Thyroid gland (tissue), 4 donors: ENCODE measurements at regions not wholly inside any gene's neighbourhood (a gene's known extent, or its start where the extent isn't known, plus 50 kb on each side); places are given as distances from the start of the nearest gene placed in this dataset.
"Not testable (repeated sequence)": the region's sequence is repeated elsewhere in the genome, so short reads cannot be mapped to it uniquely, and the experiment has no call there.

Experiments used
- DNase-seq, 2 donors: peaks; one replicate each; pipeline ENCODE4 v3.0.0-alpha.2; 2019
- H3K27ac ChIP-seq, 3 donors: fragments of 200-600 bp; sonication (generic); 1 replicate in 2 of 3; 2 replicates in 1 of 3; pipeline ENCODE4 v1.5.1; 2016 to 2019; ENCODE audit warnings: mild to moderate bottlenecking in 1 of 3, moderate library complexity in 1 of 3
- H3K27me3 ChIP-seq: fragments of 200-600 bp; sonication (generic); one replicate; pipeline ENCODE4 v1.5.1; 2019
- H3K36me3 ChIP-seq, 2 donors: fragments of 200-600 bp; sonication (generic); one replicate each; pipeline ENCODE4 v1.5.1; 2016 to 2019
- H3K4me1 ChIP-seq, 2 donors: fragments of 200-600 bp; sonication (generic); one replicate each; pipeline ENCODE4 v1.5.1; 2017 to 2019
- H3K4me3 ChIP-seq, 3 donors: fragments of 200-600 bp; sonication (generic); replicated peaks in 1 of 3; 1 replicate in 2 of 3; 2 replicates in 1 of 3; pipeline ENCODE4 v1.5.1; 2016; ENCODE audit warnings: mild to moderate bottlenecking in 1 of 3
- H3K9me3 ChIP-seq: fragments of 200-600 bp; sonication (generic); one replicate; pipeline ENCODE4 v1.5.1; 2017
- CTCF ChIP-seq, 6 experiments: fragments of 200-600 bp in 3 of 6; fragments of 450-650 bp in 3 of 6; sonication (generic) in 3 of 6; IDR thresholded peaks; one replicate each; pipeline ENCODE4 v1.5.1; 2016 to 2019; ENCODE audit warnings: antibody characterized with exemption in 6 of 6, mild to moderate bottlenecking in 2 of 6, inconsistent platforms in 1 of 6, moderate library complexity in 1 of 6
- POLR2A ChIP-seq, 2 donors: fragments of 450-650 bp; IDR thresholded peaks; one replicate each; pipeline ENCODE4 v1.6.1; 2017; ENCODE audit warnings: antibody characterized with exemption in 2 of 2, mild to moderate bottlenecking in 2 of 2, moderate library complexity in 1 of 2
- WGBS, 2 donors: methylation state at CpG; one replicate each; pipeline ENCODE4 v1.1.5; 2017; 5-methylcytosine and 5-hydroxymethylcytosine counted together
- intact Hi-C: fragments of 100-400 bp; cut with DNase I; formaldehyde crosslinking; loops from one replicate; pipeline ENCODE4 v1.15.1; 2023

DNA sequence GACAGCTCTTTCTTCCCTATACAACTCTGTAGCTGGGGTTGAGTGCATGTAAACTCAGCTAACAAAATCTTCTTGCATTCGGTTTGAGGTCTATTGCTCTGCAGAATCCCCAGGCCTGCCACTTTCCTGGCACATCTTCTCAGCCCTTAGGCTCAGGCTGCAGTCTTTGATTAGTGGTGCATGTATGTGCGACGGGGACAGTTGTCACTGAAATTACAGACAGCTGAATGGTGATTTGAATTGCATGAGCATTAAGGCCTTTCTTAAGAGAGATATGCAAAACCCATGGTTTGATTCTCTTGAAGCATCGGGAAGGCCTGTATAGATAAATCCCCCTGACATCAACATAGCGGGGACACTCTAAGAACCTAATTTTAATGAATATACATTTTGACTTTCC, 222.8 kb downstream of the CDH26 start:
- TF ChIP-seq CTCF (IDR thresholded peaks at IDR 0.05) (no peak), POLR2A (IDR thresholded peaks at IDR 0.05) (no peak)
- Histone ChIP-seq H3K9me3 (no peaks in the 10 kb centered on the region), H3K27ac (no peak overlapping the region), H3K36me3 (no peaks in the 10 kb centered on the region), H3K27me3 (no peaks in the 10 kb centered on the region), H3K4me1 (no peaks in the 10 kb centered on the region), H3K4me3 (no peak overlapping the region)
- intact Hi-C loops, result no loop called here
- WGBS, 2 donors, result 79 to 83% methylated on average over 5 of the region's 5 CpGs
- no peak for DNase-seq

GRCh38 chr20:60186412-60186811, 228.2 kb downstream of the CDH26 start:
- WGBS, 2 donors, result 81 to 82% methylated on average over 4 of the region's 4 CpGs
- Histone ChIP-seq H3K9me3 (no peaks in the 10 kb centered on the region), H3K27ac (no peak overlapping the region), H3K4me1 (no peaks in the 10 kb centered on the region), H3K36me3 (no peaks in the 10 kb centered on the region), H3K27me3 (no peaks in the 10 kb centered on the region), H3K4me3 (no peak overlapping the region)
- intact Hi-C loops, result no loop called here
- no peak for TF ChIP-seq POLR2A (IDR thresholded peaks at IDR 0.05)
- TF ChIP-seq CTCF (IDR thresholded peaks at IDR 0.05), result no peak
- no peak for DNase-seq

DNA sequence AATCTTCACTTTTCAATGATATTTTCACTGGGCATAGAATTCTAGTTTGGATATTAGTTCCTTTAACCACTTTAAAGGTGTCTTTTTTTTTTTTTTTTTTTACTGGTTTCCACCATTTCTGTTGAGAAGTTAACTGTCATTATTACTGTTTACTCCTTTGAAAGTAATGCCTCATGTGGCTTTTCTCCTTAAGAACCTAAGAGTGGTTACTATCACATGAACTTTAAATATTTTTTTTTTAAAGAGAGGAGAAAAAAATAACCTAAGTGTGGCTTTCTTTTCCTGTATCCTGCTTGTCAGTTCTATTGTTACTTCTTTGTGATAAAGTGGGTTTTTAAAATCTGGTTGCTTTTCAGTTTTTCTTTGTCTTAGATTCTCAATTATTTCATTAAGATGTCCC, 229.5 kb downstream of the CDH26 start:
- intact Hi-C loops, result no loop called here
- Histone ChIP-seq H3K27me3 (no peaks in the 10 kb centered on the region), H3K4me3 (no peak overlapping the region), H3K36me3 (no peaks in the 10 kb centered on the region), H3K9me3 (no peaks in the 10 kb centered on the region), H3K27ac (no peak overlapping the region), H3K4me1 (no peaks in the 10 kb centered on the region)
- no peak for DNase-seq
- no peak for TF ChIP-seq POLR2A (IDR thresholded peaks at IDR 0.05)
- TF ChIP-seq CTCF (IDR thresholded peaks at IDR 0.05), result no peak

DNA sequence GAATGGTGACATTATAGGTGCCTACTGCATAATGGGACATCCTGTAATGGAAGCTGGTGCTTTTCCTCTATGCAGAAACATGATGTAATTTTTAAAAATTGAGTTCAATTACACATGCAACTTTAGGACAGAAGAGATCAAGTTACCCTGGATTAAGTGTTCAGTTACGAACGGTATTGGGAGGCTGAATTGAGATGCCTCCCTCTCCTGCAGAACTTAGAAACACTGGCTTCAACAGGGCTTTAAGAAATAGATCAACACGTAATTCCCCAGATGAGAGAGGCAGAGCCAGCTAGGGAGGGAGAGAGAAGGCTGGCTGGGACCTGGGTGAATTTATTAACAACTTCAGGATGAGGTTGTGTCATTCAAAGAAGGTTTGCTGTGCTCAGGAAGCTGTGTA, 232.8 kb downstream of the CDH26 start:
- Histone ChIP-seq H3K27me3 (no peaks in the 10 kb centered on the region), H3K4me3 (no peak overlapping the region), H3K9me3 (no peaks in the 10 kb centered on the region), H3K27ac (no peak overlapping the region), H3K36me3 (no peaks in the 10 kb centered on the region), H3K4me1 (no peaks in the 10 kb centered on the region)
- WGBS, 2 donors, result 66 to 81% methylated on average over 3 of the region's 3 CpGs
- intact Hi-C loops, result no loop called here
- TF ChIP-seq CTCF (IDR thresholded peaks at IDR 0.05), result no peak
- no peak for DNase-seq

GRCh38 chr20:60192326-60192725, 234.1 kb downstream of the CDH26 start:
- intact Hi-C loops, result no loop called here
- TF ChIP-seq CTCF (IDR thresholded peaks at IDR 0.05) (no peak), POLR2A (IDR thresholded peaks at IDR 0.05) (no peak)
- H3K27ac ChIP-seq, result no peak overlapping the region
- H3K27me3 ChIP-seq, result no peaks in the 10 kb centered on the region
- H3K4me3 ChIP-seq, result no peak overlapping the region
- H3K36me3 ChIP-seq, result no peaks in the 10 kb centered on the region
- H3K9me3 ChIP-seq, result no peaks in the 10 kb centered on the region
- no peak for DNase-seq
- WGBS, 2 donors, result 62 to 83% methylated on average over 1 of the region's 1 CpG
- H3K4me1 ChIP-seq, result no peaks in the 10 kb centered on the region

DNA sequence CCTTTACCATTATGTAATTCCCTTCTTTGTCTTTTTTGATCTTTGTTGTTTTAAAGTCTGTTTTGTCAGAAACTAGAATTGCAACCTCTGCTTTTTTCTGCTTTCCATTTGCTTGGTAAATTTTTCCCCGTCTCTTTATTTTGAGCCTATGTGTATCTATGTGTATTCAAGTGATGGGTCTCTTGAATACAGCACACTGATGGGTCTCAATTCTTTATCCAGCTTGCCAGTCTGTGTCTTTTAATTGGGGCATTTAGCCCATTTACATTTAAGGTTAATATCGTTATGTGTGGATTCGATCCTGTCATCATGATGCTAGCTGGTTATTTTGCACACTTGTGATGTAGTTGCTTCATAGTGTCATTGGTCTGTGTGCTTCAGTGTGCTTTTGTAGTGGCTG, 240.9 kb downstream of the CDH26 start:
- H3K27me3 ChIP-seq, H3K9me3 ChIP-seq, intact Hi-C loops, H3K4me3 ChIP-seq, H3K27ac ChIP-seq, H3K36me3 ChIP-seq, H3K4me1 ChIP-seq, DNase-seq: not testable (repeated sequence)
- 95 to 96% methylated on average over 3 of the region's 3 CpGs for WGBS, 2 donors
